VCaP (cell line): ENCODE measurements at regions not wholly inside any gene's neighbourhood (a gene's known extent, or its start where the extent isn't known, plus 50 kb on each side); places are given as distances from the start of the nearest gene placed in this dataset.

Source experiments
- H3K27ac ChIP-seq: fragments of 450-650 bp; 2 replicates; pipeline ENCODE4 v1.5.1; 2017
- CTCF ChIP-seq: fragments of 450-650 bp; conservative IDR thresholded peaks from 2 replicates; pipeline ENCODE4 v1.5.1; 2017; ENCODE audit warnings: mild to moderate bottlenecking, moderate library complexity

GRCh38 chr12:46577063-46577776 is 204.6 kb upstream of the SLC38A2 start:
- H3K27ac ChIP-seq = no peak overlapping the region
- no peak for TF ChIP-seq CTCF

GRCh38 chr12:46574847-46575246 is 202.3 kb upstream of the SLC38A2 start:
- TF ChIP-seq CTCF = no peak
- no peak overlapping the region for H3K27ac ChIP-seq

- no peak for TF ChIP-seq CTCF
- no peak overlapping the region for H3K27ac ChIP-seq
These were observed 200.7 kb upstream of the SLC38A2 start for GRCh38 chr12:46573347-46573658.

GRCh38 chr12:46572644-46573346 is 200.2 kb upstream of the SLC38A2 start:
- no peak overlapping the region for H3K27ac ChIP-seq
- TF ChIP-seq CTCF = no peak

GRCh38 chr12:46571608-46572007 is 199.0 kb upstream of the SLC38A2 start:
- H3K27ac ChIP-seq = no peak overlapping the region
- TF ChIP-seq CTCF = no peak

- H3K27ac ChIP-seq = no peak overlapping the region
- TF ChIP-seq CTCF = no peak
These were observed 197.4 kb upstream of the SLC38A2 start for GRCh38 chr12:46569826-46570439.

GRCh38 chr12:46567667-46568066 is 195.1 kb upstream of the SLC38A2 start:
- no peak overlapping the region for H3K27ac ChIP-seq
- TF ChIP-seq CTCF = no peak
